Adrenal gland (tissue), 5 donors: ENCODE measurements at regions not wholly inside any gene's neighbourhood (a gene's known extent, or its start where the extent isn't known, plus 50 kb on each side); places are given as distances from the start of the nearest gene placed in this dataset.

Experiments
- CTCF ChIP-seq, 6 experiments: fragments of 450-650 bp in 4 of 6; fragments of 200-600 bp in 2 of 6; sonication (generic) in 1 of 6; IDR thresholded peaks; 1 replicate in 5 of 6; 2 replicates in 1 of 6; pipeline versions ENCODE4 v1.5.1 to v1.8.0; 2016 to 2021; ENCODE audit warnings: antibody characterized with exemption in 6 of 6, mild to moderate bottlenecking in 2 of 6, moderate library complexity in 1 of 6
- POLR2A ChIP-seq, 2 donors: fragments of 450-650 bp; IDR thresholded peaks; one replicate each; pipeline ENCODE4 v1.6.1; 2017; ENCODE audit warnings: antibody characterized with exemption in 2 of 2, mild to moderate bottlenecking in 2 of 2, moderate library complexity in 1 of 2
- donor health status: DM: no; HTN: no; CAD: no.

DNA sequence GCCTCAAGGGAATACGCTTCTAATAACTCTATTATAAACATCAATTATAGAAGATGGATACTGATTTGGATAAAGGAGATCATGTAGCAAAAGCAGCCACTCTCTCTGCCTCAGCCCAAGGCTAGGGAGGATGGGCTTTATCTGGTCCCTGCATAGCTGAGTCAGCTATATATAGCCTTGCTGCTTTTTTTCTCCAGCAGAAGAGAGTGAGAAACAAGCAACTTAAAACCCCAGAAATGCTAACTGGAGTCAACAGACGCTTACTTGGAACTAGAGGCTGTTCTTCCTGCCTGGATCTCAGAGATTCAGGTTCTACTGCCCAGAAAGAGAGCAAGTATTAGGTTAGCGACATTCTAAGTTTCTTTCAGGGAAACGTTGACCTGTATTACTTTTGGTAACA lies 426.7 kb upstream of the KLHL29 start:
- TF ChIP-seq CTCF (IDR thresholded peaks at IDR 0.05) (no peak), POLR2A (IDR thresholded peaks at IDR 0.05) (no peak)
